Caco-2 (cell line): ENCODE measurements at regions not wholly inside any gene's neighbourhood (a gene's known extent, or its start where the extent isn't known, plus 50 kb on each side); places are given as distances from the start of the nearest gene placed in this dataset.

Source experiments
- BruUV-seq: library from RNA; stranded (reverse); fragments of 400-500 nt; replicated peaks from 2 replicates; lab custom pipeline; 2021; lab: Mats Ljungman, UMichigan
- CTCF ChIA-PET: fragments of 300-600 bp; sonication (Branson Sonifier 250); formaldehyde crosslinking; loops from one replicate; lab custom pipeline; 2022; ENCODE audit warnings: antibody characterized with exemption; lab: Charles Lee
- POLR2A ChIA-PET: fragments of 300-600 bp; sonication (Branson Sonifier 250); formaldehyde crosslinking; loops from one replicate; lab custom pipeline; 2022; ENCODE audit warnings: antibody characterized with exemption; lab: Charles Lee
- DNase-seq, 2 experiments: peaks; one replicate each; pipeline versions ENCODE4 v3.0.0 to v3.0.0-alpha.2; 2020 to 2022
- H3K27me3 ChIP-seq: replicated peaks from 2 replicates; pipeline ENCODE4 v1.6.0; 2011; ENCODE audit warnings: low read length; ENCODE audit not compliant: control insufficient read depth, insufficient read depth
- H3K36me3 ChIP-seq: 2 replicates; pipeline ENCODE4 v1.5.1; 2011; ENCODE audit warnings: low read length; ENCODE audit not compliant: control insufficient read depth, insufficient read depth
- H3K4me1 ChIP-seq: fragments of 250-450 bp; sonication (Bioruptor Pico); 2 replicates; pipeline ENCODE4 v1.5.1; 2020; ENCODE audit warnings: mild to moderate bottlenecking
- H3K4me3 ChIP-seq: 2 replicates; pipeline ENCODE4 v1.5.1; 2011; ENCODE audit warnings: low read depth, mild to moderate bottlenecking, control low read depth, low read length
- H3K9me3 ChIP-seq: fragments of 250-450 bp; sonication (Bioruptor Pico); 2 replicates; pipeline ENCODE4 v1.5.1; 2020; ENCODE audit warnings: mild to moderate bottlenecking, moderate library complexity
- H3K27ac Mint-ChIP-seq: one replicate; pipeline ENCODE4 v1.8.0; 2022; ENCODE audit warnings: mixed read lengths; ENCODE audit not compliant: unreplicated experiment
- H3K27me3 Mint-ChIP-seq: one replicate; pipeline ENCODE4 v1.8.0; 2022; ENCODE audit warnings: mixed read lengths; ENCODE audit not compliant: insufficient read depth, unreplicated experiment
- H3K36me3 Mint-ChIP-seq: one replicate; pipeline ENCODE4 v1.8.0; 2022; ENCODE audit warnings: mild to moderate bottlenecking, mixed read lengths; ENCODE audit not compliant: insufficient read depth, unreplicated experiment
- H3K4me1 Mint-ChIP-seq: one replicate; pipeline ENCODE4 v1.8.0; 2022; ENCODE audit warnings: low read depth, mixed read lengths; ENCODE audit not compliant: unreplicated experiment
- H3K4me3 Mint-ChIP-seq: one replicate; pipeline ENCODE4 v1.8.0; 2022; ENCODE audit warnings: mild to moderate bottlenecking, moderate library complexity, mixed read lengths; ENCODE audit not compliant: unreplicated experiment
- H3K9me3 Mint-ChIP-seq: one replicate; pipeline ENCODE4 v1.8.0; 2022; ENCODE audit warnings: mixed read lengths; ENCODE audit not compliant: unreplicated experiment
- CTCF ChIP-seq, 2 experiments: fragments of 200-600 bp in 1 of 2; IDR thresholded peaks; 1 replicate in 1 of 2; 2 replicates in 1 of 2; pipeline versions ENCODE4 v1.5.1 to v1.8.0; 2011 to 2022; ENCODE audit warnings: antibody characterized with exemption in 1 of 2, control low read depth in 1 of 2, inconsistent platforms in 1 of 2, low read depth in 1 of 2, low read length in 1 of 2, mild to moderate bottlenecking in 1 of 2, moderate library complexity in 1 of 2; ENCODE audit not compliant: insufficient read depth in 1 of 2, severe bottlenecking in 1 of 2, unreplicated experiment in 1 of 2
- intact Hi-C: fragments of 100-400 bp; cut with micrococcal nuclease; formaldehyde crosslinking; loops from one replicate; pipeline ENCODE4 v1.10.0; 2022; ENCODE audit not compliant: unreplicated experiment

- no peaks in the 10 kb centered on the region for H3K9me3 Mint-ChIP-seq
- H3K36me3 ChIP-seq = no peaks in the 10 kb centered on the region
- H3K9me3 ChIP-seq = no peaks in the 10 kb centered on the region
- CTCF ChIA-PET = no interaction called here
- H3K36me3 Mint-ChIP-seq = no peaks in the 10 kb centered on the region
- intact Hi-C loops = no loop called here
- no peak for TF ChIP-seq CTCF (IDR thresholded peaks at IDR 0.05; ENCODE audit: insufficient read depth in 1 of 2, low read depth in 1 of 2, low read length in 1 of 2, severe bottlenecking in 1 of 2, unreplicated experiment in 1 of 2)
- no peaks in the 10 kb centered on the region for H3K4me1 Mint-ChIP-seq
- H3K4me3 Mint-ChIP-seq = no peak overlapping the region
- no peak overlapping the region for H3K27ac Mint-ChIP-seq
- H3K4me3 ChIP-seq = no peak overlapping the region
- H3K27me3 Mint-ChIP-seq = peaks cover 6% of the 10 kb centered on the region
- no peaks in the 10 kb centered on the region for H3K27me3 ChIP-seq
- no TSS peak for BruUV-seq
- POLR2A ChIA-PET = no interaction called here
- DNase-seq = no peak
- H3K4me1 ChIP-seq = no peaks in the 10 kb centered on the region
These were observed 137.4 kb upstream of the CSF3R start for GRCh38 chr1:36620142-36620541.

- no TSS peak for BruUV-seq
- POLR2A ChIA-PET = no interaction called here
These were observed 132.3 kb upstream of the CSF3R start for GRCh38 chr1:36614991-36615390.

GRCh38 chr1:36614571-36614970 lies 131.9 kb upstream of the CSF3R start:
- BruUV-seq = no TSS peak
- H3K9me3 ChIP-seq = no peaks in the 10 kb centered on the region
- POLR2A ChIA-PET = no interaction called here
- Mint-ChIP-seq H3K27ac (no peak overlapping the region), H3K4me1 (no peaks in the 10 kb centered on the region), H3K9me3 (no peaks in the 10 kb centered on the region), H3K27me3 (no peaks in the 10 kb centered on the region), H3K4me3 (no peak overlapping the region), H3K36me3 (no peaks in the 10 kb centered on the region)
- no peaks in the 10 kb centered on the region for H3K27me3 ChIP-seq
- no peaks in the 10 kb centered on the region for H3K4me1 ChIP-seq
- CTCF ChIA-PET = no interaction called here
- DNase-seq = no peak
- intact Hi-C loops = no loop called here
- no peaks in the 10 kb centered on the region for H3K36me3 ChIP-seq
- no peak for TF ChIP-seq CTCF (IDR thresholded peaks at IDR 0.05; ENCODE audit: insufficient read depth in 1 of 2, low read depth in 1 of 2, low read length in 1 of 2, severe bottlenecking in 1 of 2, unreplicated experiment in 1 of 2)
- no peak overlapping the region for H3K4me3 ChIP-seq

More at GRCh38 chr1:36614991-36615390, 132.3 kb upstream of the CSF3R start:
- intact Hi-C loops = no loop called here
- H3K27ac Mint-ChIP-seq = no peak overlapping the region
- H3K36me3 ChIP-seq = no peaks in the 10 kb centered on the region
- no peaks in the 10 kb centered on the region for H3K9me3 Mint-ChIP-seq
- no peak overlapping the region for H3K4me3 Mint-ChIP-seq
- H3K4me1 Mint-ChIP-seq = no peaks in the 10 kb centered on the region
- H3K27me3 Mint-ChIP-seq = peaks cover 3% of the 10 kb centered on the region
- H3K4me3 ChIP-seq = no peak overlapping the region
- TF ChIP-seq CTCF (IDR thresholded peaks at IDR 0.05; ENCODE audit: insufficient read depth in 1 of 2, low read depth in 1 of 2, low read length in 1 of 2, severe bottlenecking in 1 of 2, unreplicated experiment in 1 of 2) = no peak
- no peaks in the 10 kb centered on the region for H3K4me1 ChIP-seq
- DNase-seq = no peak
- no peaks in the 10 kb centered on the region for H3K27me3 ChIP-seq
- H3K9me3 ChIP-seq = no peaks in the 10 kb centered on the region
- CTCF ChIA-PET = no interaction called here
- no peaks in the 10 kb centered on the region for H3K36me3 Mint-ChIP-seq
